Activated CD8-positive, alpha-beta memory T cell treated with anti-CD3 and anti-CD28 coated beads, Interleukin-2, amount 10 ng/mL, durations not matched to agents 7 days and 5 days (primary cell): ENCODE measurements at regions not wholly inside any gene's neighbourhood (a gene's known extent, or its start where the extent isn't known, plus 50 kb on each side); places are given as distances from the start of the nearest gene placed in this dataset.

Source experiments
- ATAC-seq: fragments of 150-1000 bp; cut with Tn5 transposase; one replicate; pipeline ENCODE4 v1.10.0; 2021; ENCODE audit warnings: moderate library complexity
- CTCF ChIA-PET: fragments of 350-600 bp; sonication (Branson Sonifier 250); formaldehyde crosslinking; loops from one replicate; lab custom pipeline; 2021; ENCODE audit warnings: antibody characterized with exemption; lab: Charles Lee
- DNase-seq: peaks from one replicate; pipeline ENCODE4 v3.0.0-alpha.2; 2020
- H3K27ac Mint-ChIP-seq: one replicate; pipeline ENCODE4 v1.8.0; 2021; ENCODE audit warnings: mild to moderate bottlenecking, mixed read lengths
- H3K27me3 Mint-ChIP-seq: one replicate; pipeline ENCODE4 v1.8.0; 2021; ENCODE audit warnings: mixed read lengths
- H3K36me3 Mint-ChIP-seq: one replicate; pipeline ENCODE4 v1.8.0; 2021; ENCODE audit warnings: mild to moderate bottlenecking, mixed read lengths
- H3K4me1 Mint-ChIP-seq: one replicate; pipeline ENCODE4 v1.8.0; 2021; ENCODE audit warnings: mixed read lengths
- H3K4me3 Mint-ChIP-seq: one replicate; pipeline ENCODE4 v1.8.0; 2021; ENCODE audit warnings: mild to moderate bottlenecking, moderate library complexity, mixed read lengths
- H3K9me3 Mint-ChIP-seq: one replicate; pipeline ENCODE4 v1.8.0; 2022; ENCODE audit warnings: low read depth, mixed read lengths

GRCh38 chr11:69230856-69231425 is 63.0 kb upstream of the MYEOV start:
- CTCF ChIA-PET = no interaction called here
- Mint-ChIP-seq H3K9me3 (no peaks in the 10 kb centered on the region), H3K36me3 (peaks cover 1% of the 10 kb centered on the region), H3K27me3 (peaks cover 18% of the 10 kb centered on the region), H3K4me1 (no peaks in the 10 kb centered on the region), H3K27ac (no peak overlapping the region), H3K4me3 (no peak overlapping the region)
- no peak for ATAC-seq
- DNase-seq = peak; percentile 25

- ATAC-seq (no peak), DNase-seq (no peak)
- Mint-ChIP-seq H3K36me3 (no peaks in the 10 kb centered on the region), H3K27ac (no peak overlapping the region), H3K27me3 (peaks cover 15% of the 10 kb centered on the region), H3K4me3 (no peak overlapping the region), H3K9me3 (no peaks in the 10 kb centered on the region), H3K4me1 (no peaks in the 10 kb centered on the region)
- CTCF ChIA-PET = no interaction called here
Measured at GRCh38 chr11:69231466-69232018, 62.4 kb upstream of the MYEOV start.

- Mint-ChIP-seq H3K4me3 (no peak overlapping the region), H3K4me1 (no peaks in the 10 kb centered on the region), H3K27me3 (peaks cover 11% of the 10 kb centered on the region), H3K27ac (no peak overlapping the region), H3K9me3 (no peaks in the 10 kb centered on the region), H3K36me3 (no peaks in the 10 kb centered on the region)
- DNase-seq = no peak
- CTCF ChIA-PET = no interaction called here
- no peak for ATAC-seq
Measured at GRCh38 chr11:69232821-69233743, 60.9 kb upstream of the MYEOV start.

- DNase-seq = no peak
- Mint-ChIP-seq H3K9me3 (no peaks in the 10 kb centered on the region), H3K27me3 (peaks cover 20% of the 10 kb centered on the region), H3K4me1 (no peaks in the 10 kb centered on the region), H3K4me3 (no peak overlapping the region), H3K36me3 (no peaks in the 10 kb centered on the region), H3K27ac (no peak overlapping the region)
- CTCF ChIA-PET = no interaction called here
- ATAC-seq = no peak
Measured at GRCh38 chr11:69233744-69234570, 60.0 kb upstream of the MYEOV start.

GRCh38 chr11:69234740-69235710 is 58.9 kb upstream of the MYEOV start:
- DNase-seq = peak; percentile 11
- H3K36me3 Mint-ChIP-seq = no peaks in the 10 kb centered on the region
- H3K4me1 Mint-ChIP-seq = peaks cover 2% of the 10 kb centered on the region
- no peaks in the 10 kb centered on the region for H3K9me3 Mint-ChIP-seq
- H3K27ac Mint-ChIP-seq = no peak overlapping the region
- H3K27me3 Mint-ChIP-seq = peaks cover 20% of the 10 kb centered on the region
- ATAC-seq = no peak
- H3K4me3 Mint-ChIP-seq = no peak overlapping the region
- CTCF ChIA-PET = no interaction called here

- H3K9me3 Mint-ChIP-seq = no peaks in the 10 kb centered on the region
- no peak for ATAC-seq
- CTCF ChIA-PET = no interaction called here
- H3K4me1 Mint-ChIP-seq = peaks cover 11% of the 10 kb centered on the region
- no peaks in the 10 kb centered on the region for H3K36me3 Mint-ChIP-seq
- H3K27me3 Mint-ChIP-seq = peaks cover 20% of the 10 kb centered on the region
- H3K4me3 Mint-ChIP-seq = no peak overlapping the region
- DNase-seq = no peak
- no peak overlapping the region for H3K27ac Mint-ChIP-seq
Measured at GRCh38 chr11:69238573-69239351, 55.2 kb upstream of the MYEOV start.

- DNase-seq = no peak
- Mint-ChIP-seq H3K4me1 (peaks cover 11% of the 10 kb centered on the region), H3K9me3 (no peaks in the 10 kb centered on the region), H3K36me3 (no peaks in the 10 kb centered on the region), H3K27me3 (peaks cover 20% of the 10 kb centered on the region), H3K27ac (no peak overlapping the region), H3K4me3 (no peak overlapping the region)
- CTCF ChIA-PET = interaction anchor here (0.6 kb wide), 1 partner anchor 996 kb away, joined by 3 read pairs; no protein-coding TSS in a partner anchor
- no peak for ATAC-seq
Measured at GRCh38 chr11:69239641-69240040, 54.3 kb upstream of the MYEOV start.

- CTCF ChIA-PET = no interaction called here
- H3K4me1 Mint-ChIP-seq = peaks cover 11% of the 10 kb centered on the region
- no peaks in the 10 kb centered on the region for H3K36me3 Mint-ChIP-seq
- peaks cover 17% of the 10 kb centered on the region for H3K27me3 Mint-ChIP-seq
- no peaks in the 10 kb centered on the region for H3K9me3 Mint-ChIP-seq
- no peak for ATAC-seq
- no peak overlapping the region for H3K27ac Mint-ChIP-seq
- H3K4me3 Mint-ChIP-seq = no peak overlapping the region
- no peak for DNase-seq
Measured at GRCh38 chr11:69240332-69241074, 53.5 kb upstream of the MYEOV start.

GRCh38 chr11:69241075-69241740 is 52.7 kb upstream of the MYEOV start:
- DNase-seq (no peak), ATAC-seq (no peak)
- peaks cover 17% of the 10 kb centered on the region for H3K27me3 Mint-ChIP-seq
- H3K4me1 Mint-ChIP-seq = peaks cover 11% of the 10 kb centered on the region
- CTCF ChIA-PET = no interaction called here
- H3K9me3 Mint-ChIP-seq = no peaks in the 10 kb centered on the region
- H3K36me3 Mint-ChIP-seq = no peaks in the 10 kb centered on the region
- no peak overlapping the region for H3K27ac Mint-ChIP-seq
- no peak overlapping the region for H3K4me3 Mint-ChIP-seq

GRCh38 chr11:69241844-69242243 is 52.1 kb upstream of the MYEOV start:
- no peak overlapping the region for H3K27ac Mint-ChIP-seq
- H3K27me3 Mint-ChIP-seq = peaks cover 17% of the 10 kb centered on the region
- H3K4me1 Mint-ChIP-seq = peaks cover 11% of the 10 kb centered on the region
- no peaks in the 10 kb centered on the region for H3K9me3 Mint-ChIP-seq
- DNase-seq = no peak
- no peak overlapping the region for H3K4me3 Mint-ChIP-seq
- CTCF ChIA-PET = interaction anchor here (1.1 kb wide), 1 partner anchor 401 kb away, joined by 3 read pairs; no protein-coding TSS in a partner anchor
- no peaks in the 10 kb centered on the region for H3K36me3 Mint-ChIP-seq
- ATAC-seq = no peak
